NCI-H69 (cell line): ENCODE measurements at regions not wholly inside any gene's neighbourhood (a gene's known extent, or its start where the extent isn't known, plus 50 kb on each side); places are given as distances from the start of the nearest gene placed in this dataset.

Source experiments
- DNase-seq: peaks from one replicate; lab custom pipeline; 2025; lab: John Stamatoyannopoulos, UW

GRCh38 chr5:135218790-135219568 lies 180.1 kb downstream of the MACROH2A1 start:
- no peak for DNase-seq

GRCh38 chr5:135218486-135218755 lies 180.6 kb downstream of the MACROH2A1 start:
- DNase-seq, result no peak

- no peak for DNase-seq
Measured at GRCh38 chr5:135217669-135218485, 181.2 kb downstream of the MACROH2A1 start.

GRCh38 chr5:135216471-135217343 lies 182.3 kb downstream of the MACROH2A1 start:
- no peak for DNase-seq

GRCh38 chr5:135215617-135216470 lies 181.8 kb upstream of the PITX1 start:
- no peak for DNase-seq

- DNase-seq, result no peak
Measured at GRCh38 chr5:135214897-135215616, 181.0 kb upstream of the PITX1 start.

- DNase-seq, result peak; percentile 49
Measured at GRCh38 chr5:135213466-135214239, 179.6 kb upstream of the PITX1 start.

GRCh38 chr5:135213027-135213386 lies 179.0 kb upstream of the PITX1 start:
- peak; percentile 66 for DNase-seq

GRCh38 chr5:135212361-135213026 lies 178.5 kb upstream of the PITX1 start:
- no peak for DNase-seq

- no peak for DNase-seq
Measured at GRCh38 chr5:135211791-135212190, 177.8 kb upstream of the PITX1 start.

GRCh38 chr5:135211083-135211790 lies 177.2 kb upstream of the PITX1 start:
- DNase-seq, result peak; percentile 17

- no peak for DNase-seq
Measured at GRCh38 chr5:135210286-135211055, 176.4 kb upstream of the PITX1 start.

- DNase-seq, result peak; percentile 52
Measured at GRCh38 chr5:135208903-135209721, 175.1 kb upstream of the PITX1 start.

GRCh38 chr5:135208555-135208902 lies 174.5 kb upstream of the PITX1 start:
- no peak for DNase-seq

- no peak for DNase-seq
Measured at GRCh38 chr5:135207866-135208265, 173.8 kb upstream of the PITX1 start.

GRCh38 chr5:135206862-135207261 lies 172.8 kb upstream of the PITX1 start:
- DNase-seq, result no peak

- peak; percentile 24 for DNase-seq
Measured at GRCh38 chr5:135205632-135206349, 171.8 kb upstream of the PITX1 start.
